PFSK-1 (cell line): ENCODE measurements at regions not wholly inside any gene's neighbourhood (a gene's known extent, or its start where the extent isn't known, plus 50 kb on each side); places are given as distances from the start of the nearest gene placed in this dataset.

Experiments used
- FOXP2 ChIP-seq: optimal IDR thresholded peaks from 2 replicates; pipeline ENCODE3; 2011; ENCODE audit warnings: borderline replicate concordance, control low read depth, inconsistent platforms; ENCODE audit not compliant: insufficient read depth; ENCODE audit errors: extremely low read length, extremely low read depth
- POLR2AphosphoS5 ChIP-seq: IDR thresholded peaks from 2 replicates; pipeline ENCODE4 v1.6.1; 2012; ENCODE audit warnings: low read depth, mild to moderate bottlenecking, control low read depth, low read length, moderate library complexity
- SIN3A ChIP-seq: IDR thresholded peaks from 2 replicates; pipeline ENCODE4 v1.6.1; 2012; ENCODE audit warnings: mild to moderate bottlenecking, low read length, moderate library complexity, borderline replicate concordance; ENCODE audit not compliant: insufficient read depth
- TAF1 ChIP-seq: IDR thresholded peaks from 2 replicates; pipeline ENCODE4 v1.6.1; 2012; ENCODE audit warnings: low read length, control low read depth, borderline replicate concordance; ENCODE audit not compliant: insufficient read depth
- TF ChIP-seq, protein P1 (sequence below), 2 experiments: IDR thresholded peaks; 2 replicates each; pipeline versions ENCODE4 v1.6.1 to v1.8.0; 2011 to 2012; ENCODE audit warnings: low read depth in 2 of 2, low read length in 2 of 2, control low read depth in 1 of 2, inconsistent platforms in 1 of 2, mild to moderate bottlenecking in 1 of 2, moderate library complexity in 1 of 2; ENCODE audit not compliant: insufficient read depth in 1 of 2

DNA sequence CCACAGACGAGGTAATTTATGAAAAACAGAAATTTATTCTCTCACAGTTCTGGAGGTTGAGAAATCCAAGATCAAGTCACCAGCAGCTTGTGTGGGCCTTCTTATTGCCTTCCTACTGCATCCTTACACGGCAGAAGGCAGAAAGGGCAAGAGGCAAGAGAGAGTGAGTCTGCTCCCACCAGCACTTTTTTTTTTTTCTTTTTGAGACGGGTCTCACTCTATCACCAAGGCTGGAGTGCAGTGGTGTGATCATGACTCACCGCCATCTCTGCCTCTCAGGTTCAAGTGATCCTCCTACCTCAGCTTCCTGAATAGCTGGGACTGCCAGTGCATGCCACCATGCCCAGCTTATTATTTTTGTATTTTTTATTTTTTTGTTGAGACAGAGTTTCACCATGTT lies 78.5 kb upstream of the HK2 start:
- TF ChIP-seq POLR2AphosphoS5, result no peak
- TF ChIP-seq FOXP2, result no peak
- TF ChIP-seq, protein P1, sequence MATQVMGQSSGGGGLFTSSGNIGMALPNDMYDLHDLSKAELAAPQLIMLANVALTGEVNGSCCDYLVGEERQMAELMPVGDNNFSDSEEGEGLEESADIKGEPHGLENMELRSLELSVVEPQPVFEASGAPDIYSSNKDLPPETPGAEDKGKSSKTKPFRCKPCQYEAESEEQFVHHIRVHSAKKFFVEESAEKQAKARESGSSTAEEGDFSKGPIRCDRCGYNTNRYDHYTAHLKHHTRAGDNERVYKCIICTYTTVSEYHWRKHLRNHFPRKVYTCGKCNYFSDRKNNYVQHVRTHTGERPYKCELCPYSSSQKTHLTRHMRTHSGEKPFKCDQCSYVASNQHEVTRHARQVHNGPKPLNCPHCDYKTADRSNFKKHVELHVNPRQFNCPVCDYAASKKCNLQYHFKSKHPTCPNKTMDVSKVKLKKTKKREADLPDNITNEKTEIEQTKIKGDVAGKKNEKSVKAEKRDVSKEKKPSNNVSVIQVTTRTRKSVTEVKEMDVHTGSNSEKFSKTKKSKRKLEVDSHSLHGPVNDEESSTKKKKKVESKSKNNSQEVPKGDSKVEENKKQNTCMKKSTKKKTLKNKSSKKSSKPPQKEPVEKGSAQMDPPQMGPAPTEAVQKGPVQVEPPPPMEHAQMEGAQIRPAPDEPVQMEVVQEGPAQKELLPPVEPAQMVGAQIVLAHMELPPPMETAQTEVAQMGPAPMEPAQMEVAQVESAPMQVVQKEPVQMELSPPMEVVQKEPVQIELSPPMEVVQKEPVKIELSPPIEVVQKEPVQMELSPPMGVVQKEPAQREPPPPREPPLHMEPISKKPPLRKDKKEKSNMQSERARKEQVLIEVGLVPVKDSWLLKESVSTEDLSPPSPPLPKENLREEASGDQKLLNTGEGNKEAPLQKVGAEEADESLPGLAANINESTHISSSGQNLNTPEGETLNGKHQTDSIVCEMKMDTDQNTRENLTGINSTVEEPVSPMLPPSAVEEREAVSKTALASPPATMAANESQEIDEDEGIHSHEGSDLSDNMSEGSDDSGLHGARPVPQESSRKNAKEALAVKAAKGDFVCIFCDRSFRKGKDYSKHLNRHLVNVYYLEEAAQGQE (IDR thresholded peaks at IDR 0.05; ENCODE audit: insufficient read depth in 1 of 2, low read depth in 2 of 2, low read length in 2 of 2), result no peak
- TF ChIP-seq TAF1, result no peak
- TF ChIP-seq SIN3A, result no peak

DNA sequence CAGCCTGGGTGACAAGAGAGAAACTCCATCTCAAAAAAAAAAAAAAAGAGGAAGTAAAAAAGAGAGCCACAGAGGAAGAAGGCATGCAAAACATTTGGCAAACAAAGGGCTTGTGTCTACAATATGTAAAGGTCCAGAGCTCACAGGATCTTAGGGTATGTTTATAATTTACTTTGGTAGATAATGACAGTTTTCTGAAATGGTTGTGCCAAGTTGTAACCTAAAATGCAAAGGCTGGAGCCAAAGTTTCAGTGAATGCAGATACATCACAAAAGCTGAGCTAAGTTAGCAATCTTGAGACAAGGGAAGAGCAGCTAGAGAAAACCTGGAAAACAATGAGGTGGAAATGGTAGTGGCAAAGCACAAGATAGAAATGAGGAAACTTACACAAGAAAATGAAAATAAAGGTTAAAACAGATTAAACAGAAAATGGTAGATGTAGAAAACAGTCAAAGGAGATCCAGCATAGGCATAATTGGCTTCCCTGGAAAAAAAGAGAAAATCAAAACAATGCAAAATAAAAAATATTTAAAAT lies 77.5 kb upstream of the HK2 start:
- TF ChIP-seq SIN3A, result no peak
- no peak for TF ChIP-seq TAF1
- TF ChIP-seq, protein P1 (IDR thresholded peaks at IDR 0.05; ENCODE audit: insufficient read depth in 1 of 2, low read depth in 2 of 2, low read length in 2 of 2), result no peak
- no peak for TF ChIP-seq POLR2AphosphoS5
- TF ChIP-seq FOXP2, result no peak

DNA sequence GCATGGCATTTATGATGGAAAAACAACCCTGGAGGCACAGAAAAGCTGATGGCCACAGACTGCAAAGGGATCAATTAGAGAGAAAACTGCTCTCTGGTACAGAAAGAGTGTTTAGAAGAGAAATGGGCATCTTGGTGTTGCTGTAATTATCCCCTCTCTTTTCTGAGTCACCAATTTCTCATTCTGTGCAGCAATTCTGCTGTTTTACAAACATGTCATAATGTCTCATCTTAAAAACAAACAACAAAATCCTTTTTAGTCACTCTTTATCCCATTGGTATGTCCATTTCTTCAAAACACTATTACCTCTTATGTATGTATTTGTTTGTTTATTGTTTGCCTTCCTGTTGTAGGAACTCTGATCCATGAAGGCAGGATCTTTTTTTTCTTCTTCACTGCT lies 73.9 kb upstream of the HK2 start:
- TF ChIP-seq TAF1 (no peak), POLR2AphosphoS5 (no peak), SIN3A (no peak), FOXP2 (no peak)
- TF ChIP-seq, protein P1 (IDR thresholded peaks at IDR 0.05; ENCODE audit: insufficient read depth in 1 of 2, low read depth in 2 of 2, low read length in 2 of 2), result no peak

DNA sequence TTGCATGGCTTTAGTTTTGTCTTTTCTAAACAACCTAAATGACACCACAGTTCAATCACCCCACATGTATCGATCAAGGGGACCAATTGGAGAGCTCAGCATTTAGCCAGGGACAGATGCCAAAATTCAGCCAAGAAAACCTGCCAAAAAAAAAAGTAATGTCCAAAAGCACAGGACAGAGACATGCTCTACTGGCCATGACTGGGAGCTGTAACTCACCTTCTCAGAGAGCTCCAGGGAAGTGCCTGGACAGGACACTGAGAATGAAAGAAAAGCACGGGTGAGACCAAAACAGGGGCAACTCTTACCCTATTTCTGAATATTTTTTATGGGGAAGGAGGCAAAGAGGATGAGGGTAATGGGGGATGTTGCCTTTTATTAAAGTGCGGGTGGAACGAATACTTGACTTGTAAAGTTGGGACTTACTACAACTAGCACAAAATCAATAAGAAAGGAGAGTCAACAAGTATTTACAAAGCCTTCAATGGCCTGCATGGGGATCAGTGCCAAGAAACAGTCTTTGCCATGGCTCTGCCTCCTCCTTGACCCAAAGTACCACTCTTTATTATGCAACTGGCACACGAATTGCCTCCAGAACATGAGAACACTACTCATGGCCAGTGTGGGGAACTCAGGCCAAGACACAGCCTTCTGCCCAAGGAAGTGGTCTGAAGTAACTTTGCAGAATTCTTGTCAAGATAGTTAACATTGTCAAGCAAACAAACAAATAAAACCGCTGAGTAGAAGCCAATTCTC lies 72.9 kb upstream of the HK2 start:
- no peak for TF ChIP-seq POLR2AphosphoS5
- TF ChIP-seq, protein P1 (IDR thresholded peaks at IDR 0.05; ENCODE audit: insufficient read depth in 1 of 2, low read depth in 2 of 2, low read length in 2 of 2), result no peak
- no peak for TF ChIP-seq TAF1
- no peak for TF ChIP-seq FOXP2

DNA sequence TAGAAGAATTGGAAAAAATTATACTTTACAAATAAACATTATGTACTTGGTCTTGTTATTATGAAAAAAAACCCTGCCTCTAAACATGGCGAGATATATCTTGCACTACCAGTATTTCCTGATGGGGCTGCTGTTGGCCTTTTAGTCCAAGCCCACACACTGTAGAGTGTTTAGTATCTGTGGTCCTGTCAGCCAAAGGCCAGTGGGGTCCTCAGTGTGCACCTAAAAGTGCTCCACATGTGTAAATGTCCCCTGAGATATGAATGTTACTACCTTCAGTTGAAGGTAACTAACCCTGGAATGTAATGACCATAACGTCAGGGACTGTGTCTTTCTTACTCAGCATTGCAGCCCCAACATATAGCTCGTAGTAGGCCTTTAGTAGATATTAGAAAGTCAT lies 71.1 kb upstream of the HK2 start:
- TF ChIP-seq, protein P1 (IDR thresholded peaks at IDR 0.05; ENCODE audit: insufficient read depth in 1 of 2, low read depth in 2 of 2, low read length in 2 of 2), result no peak
- TF ChIP-seq TAF1, result no peak
- TF ChIP-seq FOXP2, result no peak
- TF ChIP-seq POLR2AphosphoS5, result no peak
- no peak for TF ChIP-seq SIN3A
